GM12878 (cell line): ENCODE measurements at regions not wholly inside any gene's neighbourhood (a gene's known extent, or its start where the extent isn't known, plus 50 kb on each side); places are given as distances from the start of the nearest gene placed in this dataset.

Experiments used
- CEBPZ ChIP-seq: fragments of 150-350 bp; IDR thresholded peaks from 2 replicates; pipeline ENCODE4 v1.6.1; 2016; ENCODE audit warnings: low read depth, low read length
- CHD1 ChIP-seq: IDR thresholded peaks from 2 replicates; pipeline ENCODE4 v1.6.1; 2012; ENCODE audit warnings: low read depth, low read length, improper control_type of control experiment
- CREB1 ChIP-seq: IDR thresholded peaks from 2 replicates; pipeline ENCODE4 v1.6.1; 2012; ENCODE audit warnings: low read depth, mild to moderate bottlenecking, inconsistent platforms
- EED ChIP-seq: sonication (generic); IDR thresholded peaks from 2 replicates; pipeline ENCODE4 v1.6.1; 2016; ENCODE audit warnings: antibody characterized with exemption, low read depth
- FOS ChIP-seq: IDR thresholded peaks from 3 replicates; pipeline ENCODE4 v1.6.1; 2011; ENCODE audit warnings: borderline replicate concordance; ENCODE audit not compliant: insufficient read length; ENCODE audit errors: extremely low read depth
- HDGF ChIP-seq: fragments of 450-650 bp; IDR thresholded peaks from 2 replicates; pipeline ENCODE4 v1.6.1; 2016; ENCODE audit warnings: antibody characterized with exemption
- MEF2B ChIP-seq: fragments of 450-650 bp; IDR thresholded peaks from 2 replicates; pipeline ENCODE4 v1.6.1; 2018; ENCODE audit warnings: mild to moderate bottlenecking, moderate library complexity; ENCODE audit not compliant: partially characterized antibody, poor library complexity, severe bottlenecking
- NR2C2 ChIP-seq: IDR thresholded peaks from 2 replicates; pipeline ENCODE4 v1.6.1; 2011; ENCODE audit warnings: borderline replicate concordance, low read depth; ENCODE audit not compliant: control insufficient read depth, insufficient read length
- PAX8 ChIP-seq: fragments of 450-650 bp; IDR thresholded peaks from 2 replicates; pipeline ENCODE4 v1.6.1; 2017; ENCODE audit warnings: mild to moderate bottlenecking, moderate library complexity
- POU2F2 ChIP-seq: IDR thresholded peaks from 3 replicates; pipeline ENCODE4 v1.6.1; 2011; ENCODE audit warnings: low read depth, mild to moderate bottlenecking, low read length, borderline replicate concordance
- RB1 ChIP-seq: fragments of 450-650 bp; formaldehyde crosslinking; IDR thresholded peaks from 2 replicates; pipeline ENCODE4 v1.6.1; 2017; ENCODE audit warnings: mild to moderate bottlenecking, borderline replicate concordance
- RELA ChIP-seq: fragments of 450-650 bp; IDR thresholded peaks from 2 replicates; pipeline ENCODE4 v1.8.0; 2014; ENCODE audit warnings: borderline replicate concordance; ENCODE audit not compliant: partially characterized antibody
- RFX5 ChIP-seq: IDR thresholded peaks from 2 replicates; pipeline ENCODE4 v1.6.1; 2011; ENCODE audit warnings: low read depth, low read length, improper control_type of control experiment
- SMAD5 ChIP-seq: IDR thresholded peaks from 2 replicates; pipeline ENCODE4 v1.6.1; 2016; ENCODE audit warnings: antibody characterized with exemption, low read depth
- STAT3 ChIP-seq: IDR thresholded peaks from 2 replicates; pipeline ENCODE4 v1.6.1; 2011; ENCODE audit warnings: low read depth, low read length, improper control_type of control experiment
- SUZ12 ChIP-seq: fragments of 200-600 bp; sonication (generic); IDR thresholded peaks from one replicate; pipeline ENCODE4 v1.6.1; 2018; ENCODE audit warnings: antibody characterized with exemption, mild to moderate bottlenecking; ENCODE audit not compliant: unreplicated experiment
- TAF1 ChIP-seq: IDR thresholded peaks from 2 replicates; pipeline ENCODE4 v1.6.1; 2011; ENCODE audit warnings: mild to moderate bottlenecking, low read depth, low read length, borderline replicate concordance
- YBX1 ChIP-seq: fragments of 450-650 bp; IDR thresholded peaks from 2 replicates; pipeline ENCODE4 v1.6.1; 2016; ENCODE audit warnings: antibody characterized with exemption
- ZBED1 ChIP-seq: IDR thresholded peaks from 2 replicates; pipeline ENCODE4 v1.6.1; 2016; ENCODE audit warnings: borderline replicate concordance
- ZNF207 ChIP-seq: fragments of 450-650 bp; IDR thresholded peaks from 2 replicates; pipeline ENCODE4 v1.6.1; 2014; ENCODE audit warnings: antibody characterized with exemption, mild to moderate bottlenecking, borderline replicate concordance
- ZZZ3 ChIP-seq: IDR thresholded peaks from 2 replicates; pipeline ENCODE4 v1.6.1; 2011; ENCODE audit warnings: low read depth; ENCODE audit not compliant: control insufficient read depth, insufficient read length
- TF ChIP-seq, protein P1 (sequence below): fragments of 450-650 bp; formaldehyde crosslinking; IDR thresholded peaks from 2 replicates; pipeline ENCODE4 v1.4.0; 2022; ENCODE audit warnings: mild to moderate bottlenecking, moderate library complexity
- TF ChIP-seq, protein P2 (sequence below): IDR thresholded peaks from 2 replicates; pipeline ENCODE4 v1.6.1; 2012; ENCODE audit warnings: low read depth, low read length, improper control_type of control experiment
- TF ChIP-seq, protein P3 (sequence below): fragments of 450-650 bp; IDR thresholded peaks from 2 replicates; pipeline ENCODE4 v1.6.1; 2016; ENCODE audit warnings: mild to moderate bottlenecking

- TF ChIP-seq, protein P1, sequence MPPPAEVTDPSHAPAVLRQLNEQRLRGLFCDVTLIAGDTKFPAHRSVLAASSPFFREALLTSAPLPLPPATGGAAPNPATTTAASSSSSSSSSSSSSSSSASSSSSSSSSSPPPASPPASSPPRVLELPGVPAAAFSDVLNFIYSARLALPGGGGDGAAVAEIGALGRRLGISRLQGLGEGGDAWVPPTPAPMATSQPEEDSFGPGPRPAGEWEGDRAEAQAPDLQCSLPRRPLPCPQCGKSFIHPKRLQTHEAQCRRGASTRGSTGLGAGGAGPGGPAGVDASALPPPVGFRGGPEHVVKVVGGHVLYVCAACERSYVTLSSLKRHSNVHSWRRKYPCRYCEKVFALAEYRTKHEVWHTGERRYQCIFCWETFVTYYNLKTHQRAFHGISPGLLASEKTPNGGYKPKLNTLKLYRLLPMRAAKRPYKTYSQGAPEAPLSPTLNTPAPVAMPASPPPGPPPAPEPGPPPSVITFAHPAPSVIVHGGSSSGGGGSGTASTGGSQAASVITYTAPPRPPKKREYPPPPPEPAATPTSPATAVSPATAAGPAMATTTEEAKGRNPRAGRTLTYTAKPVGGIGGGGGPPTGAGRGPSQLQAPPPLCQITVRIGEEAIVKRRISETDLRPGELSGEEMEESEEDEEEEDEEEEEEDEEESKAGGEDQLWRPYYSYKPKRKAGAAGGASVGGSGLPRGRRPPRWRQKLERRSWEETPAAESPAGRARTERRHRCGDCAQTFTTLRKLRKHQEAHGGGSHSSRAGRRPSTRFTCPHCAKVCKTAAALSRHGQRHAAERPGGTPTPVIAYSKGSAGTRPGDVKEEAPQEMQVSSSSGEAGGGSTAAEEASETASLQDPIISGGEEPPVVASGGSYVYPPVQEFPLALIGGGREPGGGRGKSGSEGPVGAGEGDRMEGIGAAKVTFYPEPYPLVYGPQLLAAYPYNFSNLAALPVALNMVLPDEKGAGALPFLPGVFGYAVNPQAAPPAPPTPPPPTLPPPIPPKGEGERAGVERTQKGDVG, result no peak
- no peak for TF ChIP-seq PAX8
- TF ChIP-seq RB1, result no peak
- no peak for TF ChIP-seq HDGF
- TF ChIP-seq EED, result peak; percentile 62
- no peak for TF ChIP-seq FOS
- TF ChIP-seq, protein P2, sequence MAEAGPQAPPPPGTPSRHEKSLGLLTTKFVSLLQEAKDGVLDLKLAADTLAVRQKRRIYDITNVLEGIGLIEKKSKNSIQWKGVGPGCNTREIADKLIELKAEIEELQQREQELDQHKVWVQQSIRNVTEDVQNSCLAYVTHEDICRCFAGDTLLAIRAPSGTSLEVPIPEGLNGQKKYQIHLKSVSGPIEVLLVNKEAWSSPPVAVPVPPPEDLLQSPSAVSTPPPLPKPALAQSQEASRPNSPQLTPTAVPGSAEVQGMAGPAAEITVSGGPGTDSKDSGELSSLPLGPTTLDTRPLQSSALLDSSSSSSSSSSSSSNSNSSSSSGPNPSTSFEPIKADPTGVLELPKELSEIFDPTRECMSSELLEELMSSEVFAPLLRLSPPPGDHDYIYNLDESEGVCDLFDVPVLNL, result no peak
- peak; percentile 51; the same call in 1 of the 3 replicates for TF ChIP-seq POU2F2
- TF ChIP-seq ZBED1, result no peak
- TF ChIP-seq, protein P3, sequence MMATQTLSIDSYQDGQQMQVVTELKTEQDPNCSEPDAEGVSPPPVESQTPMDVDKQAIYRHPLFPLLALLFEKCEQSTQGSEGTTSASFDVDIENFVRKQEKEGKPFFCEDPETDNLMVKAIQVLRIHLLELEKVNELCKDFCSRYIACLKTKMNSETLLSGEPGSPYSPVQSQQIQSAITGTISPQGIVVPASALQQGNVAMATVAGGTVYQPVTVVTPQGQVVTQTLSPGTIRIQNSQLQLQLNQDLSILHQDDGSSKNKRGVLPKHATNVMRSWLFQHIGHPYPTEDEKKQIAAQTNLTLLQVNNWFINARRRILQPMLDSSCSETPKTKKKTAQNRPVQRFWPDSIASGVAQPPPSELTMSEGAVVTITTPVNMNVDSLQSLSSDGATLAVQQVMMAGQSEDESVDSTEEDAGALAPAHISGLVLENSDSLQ, result no peak
- no peak for TF ChIP-seq NR2C2
- TF ChIP-seq RELA, result peak; percentile 30
- peak; percentile 31 for TF ChIP-seq MEF2B
- TF ChIP-seq YBX1, result no peak
- TF ChIP-seq STAT3, result no peak
- no peak for TF ChIP-seq ZZZ3
- no peak for TF ChIP-seq ZNF207
- TF ChIP-seq CEBPZ, result no peak
- TF ChIP-seq SUZ12, result no peak
- no peak for TF ChIP-seq CHD1
- no peak for TF ChIP-seq TAF1
- TF ChIP-seq RFX5, result no peak
- TF ChIP-seq SMAD5, result no peak
- TF ChIP-seq CREB1, result peak; percentile 68; the same call in 1 of the 2 replicates
Observed at GRCh38 chr3:194070634-194071409, 65.1 kb upstream of the HES1 start (continued).
